ENCODE measurements at regions not wholly inside any gene's neighbourhood (a gene's known extent, or its start where the extent isn't known, plus 50 kb on each side); places are given as distances from the start of the nearest gene placed in this dataset.
A peak's percentile ranks its signal among the peaks of the same experiment; 100 is the strongest.
"Not testable (repeated sequence)": the region's sequence is repeated elsewhere in the genome, so short reads cannot be mapped to it uniquely, and the experiment has no call there.

- no peak for DNase-seq
Measured at GRCh38 chr7:50251765-50252164, 52.8 kb upstream of the IKZF1 start.

GRCh38 chr7:50246551-50246950, 58.0 kb upstream of the IKZF1 start:
- DNase-seq: no peak

DNA sequence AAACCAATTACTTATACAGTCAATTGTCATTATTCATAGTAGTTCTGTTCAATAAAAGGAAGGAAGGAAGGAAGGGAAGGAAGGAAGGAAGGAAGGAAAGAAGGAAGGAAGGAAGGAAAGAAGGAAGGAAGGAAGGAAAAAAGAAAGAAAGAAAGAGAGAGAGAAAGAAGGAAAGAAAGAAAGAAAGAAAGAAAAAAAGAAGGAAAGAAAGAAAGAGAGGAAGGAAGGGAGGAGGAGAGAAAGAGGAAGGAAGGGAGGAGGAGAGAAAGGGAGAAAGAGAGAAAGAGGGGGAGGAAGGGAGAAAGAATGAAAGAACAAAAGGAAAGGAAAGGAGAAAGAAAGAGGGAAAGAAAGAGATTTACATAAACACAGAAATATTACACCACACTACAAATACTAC, 62.4 kb upstream of the IKZF1 start:
- DNase-seq: not testable (repeated sequence)

- DNase-seq: not testable (repeated sequence)
Measured at GRCh38 chr7:50240699-50241098, 63.8 kb upstream of the IKZF1 start.

- DNase-seq: no peak
Measured at GRCh38 chr7:50229964-50230363, 74.6 kb upstream of the IKZF1 start.

GRCh38 chr7:50228148-50228547, 76.4 kb upstream of the IKZF1 start:
- DNase-seq: no peak

DNA sequence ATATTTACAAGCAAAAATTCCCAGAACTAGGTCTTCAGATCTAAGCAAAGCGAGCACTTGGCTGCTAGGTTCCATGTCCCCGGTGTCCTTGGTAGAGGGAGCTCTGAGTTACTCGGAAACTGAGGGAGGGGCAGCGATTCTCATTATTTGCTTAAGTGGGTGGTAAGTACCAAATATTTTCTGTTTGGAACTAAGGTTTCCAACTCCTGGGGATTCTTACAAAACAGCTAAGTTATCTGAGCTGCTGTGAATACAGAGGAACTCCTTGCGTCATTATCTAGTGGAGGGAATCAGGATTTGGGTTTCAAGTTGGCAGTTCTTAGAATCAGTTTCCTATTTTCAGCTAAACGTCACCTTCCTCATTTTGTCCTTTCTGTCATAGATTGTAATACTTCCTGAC, 76.8 kb upstream of the IKZF1 start:
- no peak for DNase-seq

- DNase-seq: no peak
Measured at GRCh38 chr7:50226669-50227068, 77.8 kb upstream of the IKZF1 start.

DNA sequence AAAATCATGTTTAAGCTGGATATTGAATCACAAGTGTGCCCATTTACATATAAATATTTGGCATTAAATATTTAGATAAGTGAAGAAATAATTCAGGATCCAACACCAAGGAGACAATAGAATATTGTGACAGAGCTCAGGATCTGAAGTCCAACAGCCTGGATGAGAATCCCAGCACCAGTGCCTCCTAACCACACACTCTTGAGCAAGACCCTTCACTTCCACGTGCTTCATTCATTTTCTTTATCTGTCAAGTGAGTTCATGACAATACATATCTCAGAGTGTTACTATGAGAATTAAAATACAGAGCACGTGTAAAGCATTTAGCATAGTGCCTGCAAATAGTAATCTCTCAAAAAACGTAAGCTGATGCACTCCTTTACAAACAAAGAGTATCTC, 78.4 kb upstream of the IKZF1 start:
- no peak for DNase-seq

- DNase-seq: no peak
Measured at GRCh38 chr7:50221433-50221832, 83.1 kb upstream of the IKZF1 start.

DNA sequence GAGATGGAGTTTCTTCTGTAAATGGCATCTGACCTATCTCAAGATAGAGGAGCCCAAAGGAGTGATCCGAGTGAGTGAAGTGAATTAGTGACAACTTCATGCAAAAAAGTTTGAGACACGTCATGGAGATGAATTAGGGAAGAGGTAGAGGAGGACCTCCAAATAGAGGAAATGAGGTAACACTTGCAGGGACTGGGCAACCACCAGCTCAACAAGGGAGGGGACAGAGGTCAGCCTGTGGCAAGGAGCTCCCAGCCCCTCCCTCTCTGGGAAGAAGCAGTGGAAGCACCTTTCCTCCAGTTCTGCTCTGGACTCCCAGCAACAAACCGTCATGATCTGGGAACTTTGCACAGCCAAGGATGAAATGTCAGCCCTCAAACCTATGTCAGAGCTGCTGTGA, 83.5 kb upstream of the IKZF1 start:
- no peak for DNase-seq

- DNase-seq: no peak
Measured at GRCh38 chr7:50220273-50220672, 84.2 kb upstream of the IKZF1 start.

- DNase-seq: no peak
Measured at GRCh38 chr7:50217821-50218281, 86.7 kb upstream of the IKZF1 start.

- no peak for DNase-seq
Measured at GRCh38 chr7:50217401-50217800, 87.1 kb upstream of the IKZF1 start.

DNA sequence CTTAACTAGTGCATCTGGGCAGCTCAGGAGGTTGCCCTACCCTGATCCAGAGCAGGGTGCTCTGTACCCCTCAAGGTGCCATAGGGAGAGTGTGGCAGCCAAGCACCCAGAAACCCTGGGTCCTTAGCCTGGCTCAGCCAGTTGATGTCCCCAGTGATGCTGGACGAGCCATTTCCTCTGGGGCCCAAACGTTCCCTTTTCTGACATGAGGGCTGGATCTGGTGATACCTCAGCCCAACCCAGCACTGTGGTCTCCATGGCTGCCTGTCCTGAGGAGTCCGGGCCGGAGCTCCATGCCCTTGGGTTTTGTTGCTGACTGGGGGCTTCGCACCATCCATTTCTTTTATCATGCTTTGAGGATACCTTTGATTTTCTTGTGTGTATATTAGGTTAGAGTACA, 87.9 kb upstream of the IKZF1 start:
- DNase-seq: no peak

- no peak for DNase-seq
Measured at GRCh38 chr7:50214771-50215170, 89.7 kb upstream of the IKZF1 start.

DNA sequence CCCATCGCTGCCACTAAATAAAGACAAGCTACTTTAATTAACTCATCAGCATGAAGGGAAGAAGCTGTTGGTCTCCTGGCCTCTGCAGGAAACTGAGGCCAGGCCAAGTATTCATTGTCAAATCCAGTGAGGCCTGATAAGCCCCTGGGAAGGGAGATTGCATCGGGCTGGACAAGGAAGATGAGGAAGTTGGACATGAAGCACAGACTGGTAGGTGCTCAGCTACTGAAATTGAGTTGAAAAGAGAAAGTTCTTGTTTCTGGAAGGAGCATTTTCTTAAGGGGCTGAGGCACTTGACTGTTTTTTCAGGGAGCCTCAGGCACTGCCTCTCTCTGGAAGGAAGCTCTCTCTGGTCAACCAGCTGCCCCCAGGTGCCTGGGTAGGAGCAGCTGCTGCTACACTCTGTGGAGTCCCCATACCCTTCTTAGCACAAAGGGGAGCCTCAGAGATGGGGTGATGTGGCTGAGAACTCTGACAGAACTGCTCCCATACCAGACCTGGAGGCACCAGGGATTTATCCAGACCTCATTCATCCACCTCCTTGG, 90.3 kb upstream of the IKZF1 start:
- DNase-seq: no peak

- no peak for DNase-seq
Measured at GRCh38 chr7:50213622-50214017, 90.9 kb upstream of the IKZF1 start.

DNA sequence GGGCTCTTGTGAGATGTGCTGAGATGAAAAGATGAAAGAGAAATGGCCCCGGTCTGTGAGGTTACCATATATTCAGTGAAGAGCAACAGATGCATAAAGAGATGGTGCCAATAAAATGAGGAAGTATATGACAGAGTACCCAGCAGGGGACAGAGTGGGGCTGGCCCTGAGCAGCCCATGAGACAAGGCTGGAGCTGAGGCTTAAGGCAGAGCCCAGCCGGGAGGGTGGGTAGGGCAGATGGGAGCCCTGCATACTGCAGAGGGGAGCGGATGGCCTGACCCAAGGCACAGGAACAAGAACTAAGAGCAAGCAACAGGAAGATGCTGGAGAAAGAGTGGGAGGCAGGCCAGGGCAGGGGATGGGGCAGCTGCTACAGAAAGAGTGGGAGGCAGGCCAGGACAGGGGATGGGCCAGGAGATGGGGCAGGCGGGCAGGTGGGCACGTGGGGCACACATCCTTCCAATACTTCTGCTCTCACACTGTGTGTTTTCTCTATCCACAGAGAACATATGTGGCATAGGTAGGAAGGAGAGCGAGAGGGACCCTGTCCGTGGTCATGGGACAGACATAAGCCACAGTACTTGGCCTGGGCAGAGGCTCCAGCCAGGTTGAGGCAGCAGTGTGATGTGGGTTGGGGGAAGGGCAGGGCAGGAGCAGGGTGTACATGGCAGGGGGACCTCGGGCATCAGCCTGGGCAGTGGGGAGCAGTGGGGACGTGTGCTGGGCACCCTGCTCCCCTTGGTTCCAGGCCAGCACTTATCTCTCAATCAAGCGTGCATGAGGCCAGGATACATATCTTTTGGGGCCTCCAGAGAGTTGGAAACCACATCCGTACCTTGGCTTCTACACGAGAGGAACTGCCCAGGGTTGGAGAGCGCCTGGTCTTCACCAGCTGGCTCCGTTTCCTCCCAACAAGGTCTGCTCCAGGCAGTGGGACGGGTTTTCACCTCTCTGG, 91.6 kb upstream of the IKZF1 start:
- DNase-seq: no peak

DNA sequence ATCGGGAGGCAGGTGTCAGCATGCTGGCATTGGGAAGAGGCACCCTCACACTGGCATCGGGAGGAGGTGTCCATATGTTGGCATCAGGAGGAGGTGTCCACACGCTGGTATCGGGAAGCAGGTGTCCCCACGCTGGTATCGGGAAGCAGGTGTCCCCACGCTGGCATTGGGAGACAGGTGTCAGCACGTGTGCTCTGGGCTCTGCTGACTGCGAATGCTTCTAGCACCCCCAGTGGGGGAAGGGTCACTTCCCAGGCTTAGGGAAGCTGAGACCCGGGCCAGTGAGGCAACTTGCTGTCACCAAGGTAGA, 92.5 kb upstream of the IKZF1 start:
- no peak for DNase-seq

GRCh38 chr7:50211130-50212015, 93.1 kb upstream of the IKZF1 start:
- DNase-seq: no peak

GRCh38 chr7:50210706-50211115, 93.8 kb upstream of the IKZF1 start:
- no peak for DNase-seq

GRCh38 chr7:50209461-50210135, 94.9 kb upstream of the IKZF1 start:
- peak; percentile 61 for DNase-seq
